Smooth muscle cell (in vitro differentiated cells): ENCODE measurements at regions not wholly inside any gene's neighbourhood (a gene's known extent, or its start where the extent isn't known, plus 50 kb on each side); places are given as distances from the start of the nearest gene placed in this dataset.

Experiments used
- DNase-seq: peaks from one replicate; lab custom pipeline; 2025; ENCODE audit not compliant: unreplicated experiment; lab: John Stamatoyannopoulos, UW
- H2AFZ ChIP-seq: fragments of 200-600 bp; sonication (generic); 2 replicates; pipeline ENCODE4 v1.6.0; 2016; ENCODE audit warnings: antibody characterized with exemption, low read depth, mild to moderate bottlenecking
- H3F3A ChIP-seq: fragments of 200-600 bp; sonication (generic); 2 replicates; pipeline ENCODE4 v1.6.0; 2017; ENCODE audit warnings: antibody characterized with exemption, low read depth
- H3K27ac ChIP-seq: fragments of 200-600 bp; sonication (generic); 2 replicates; pipeline ENCODE4 v1.5.1; 2016; ENCODE audit warnings: low read depth, mild to moderate bottlenecking
- H3K27me3 ChIP-seq: fragments of 200-600 bp; sonication (generic); 2 replicates; pipeline ENCODE4 v1.6.1; 2016; ENCODE audit warnings: low read depth, mild to moderate bottlenecking
- H3K36me3 ChIP-seq: fragments of 200-600 bp; sonication (generic); 2 replicates; pipeline ENCODE4 v1.5.1; 2016; ENCODE audit warnings: low read depth
- H3K4me1 ChIP-seq: fragments of 200-600 bp; sonication (generic); 2 replicates; pipeline ENCODE4 v1.5.1; 2016; ENCODE audit warnings: low read depth
- H3K4me2 ChIP-seq: fragments of 200-600 bp; sonication (generic); 2 replicates; pipeline ENCODE4 v1.6.0; 2016; ENCODE audit warnings: mild to moderate bottlenecking
- H3K4me3 ChIP-seq: fragments of 200-600 bp; sonication (generic); 2 replicates; pipeline ENCODE4 v1.5.1; 2016; ENCODE audit warnings: mild to moderate bottlenecking
- H3K79me2 ChIP-seq: fragments of 200-600 bp; sonication (generic); 2 replicates; pipeline ENCODE4 v1.6.0; 2016; ENCODE audit warnings: low read depth, mild to moderate bottlenecking
- H3K9ac ChIP-seq: fragments of 200-600 bp; sonication (generic); 2 replicates; pipeline ENCODE4 v1.6.0; 2016; ENCODE audit warnings: low read depth
- H3K9me3 ChIP-seq: fragments of 200-600 bp; sonication (generic); replicated peaks from 2 replicates; pipeline ENCODE4 v1.5.1; 2016; ENCODE audit warnings: low read depth
- H4K20me1 ChIP-seq: fragments of 200-600 bp; sonication (generic); 2 replicates; pipeline ENCODE4 v1.6.0; 2016; ENCODE audit warnings: low read depth
- WGBS: methylation state at CpG from one replicate; pipeline ENCODE4 v1.1.7; 2016; ENCODE audit warnings: low lambda C conversion rate; 5-methylcytosine and 5-hydroxymethylcytosine counted together
- TF ChIP-seq, protein P1 (sequence below): fragments of 200-600 bp; sonication (generic); IDR thresholded peaks from 2 replicates; pipeline ENCODE4 v1.5.1; 2017; ENCODE audit warnings: borderline replicate concordance, mild to moderate bottlenecking, antibody characterized with exemption; ENCODE audit not compliant: insufficient read depth, poor library complexity, severe bottlenecking

DNA sequence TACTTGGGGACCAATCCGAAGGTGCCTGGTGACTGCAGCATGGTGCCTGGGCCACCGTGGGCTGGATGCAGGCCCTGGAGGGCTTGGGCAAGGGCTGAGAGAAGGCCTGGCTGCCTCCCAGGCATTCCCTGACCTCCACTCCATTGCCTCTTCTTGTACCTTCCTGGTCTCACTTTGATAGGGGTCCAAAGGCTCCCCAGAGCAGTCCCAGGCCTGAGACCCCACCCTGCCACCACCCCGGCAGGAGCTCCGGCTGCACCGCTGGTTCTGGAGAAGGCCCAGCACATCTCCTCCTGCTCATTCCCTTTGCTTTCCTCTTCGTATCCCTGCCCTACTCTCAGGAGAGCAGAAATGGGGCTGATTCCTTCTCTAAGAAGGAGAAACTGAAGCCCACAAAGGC is 133.3 kb upstream of the IPO9 start:
- peak overlapping the region; percentile 13 for H3K9ac ChIP-seq
- H3K36me3 ChIP-seq: no peaks in the 10 kb centered on the region
- no peak overlapping the region for H2AFZ ChIP-seq
- no peak overlapping the region for H3K4me3 ChIP-seq
- H3K27me3 ChIP-seq: no peaks in the 10 kb centered on the region
- WGBS: 87% methylated on average over 6 of the region's 6 CpGs
- peaks cover 78% of the 10 kb centered on the region for H3K79me2 ChIP-seq
- no peak for DNase-seq
- peaks cover 8% of the 10 kb centered on the region for H3F3A ChIP-seq
- H4K20me1 ChIP-seq: peaks cover 77% of the 10 kb centered on the region
- TF ChIP-seq, protein P1, sequence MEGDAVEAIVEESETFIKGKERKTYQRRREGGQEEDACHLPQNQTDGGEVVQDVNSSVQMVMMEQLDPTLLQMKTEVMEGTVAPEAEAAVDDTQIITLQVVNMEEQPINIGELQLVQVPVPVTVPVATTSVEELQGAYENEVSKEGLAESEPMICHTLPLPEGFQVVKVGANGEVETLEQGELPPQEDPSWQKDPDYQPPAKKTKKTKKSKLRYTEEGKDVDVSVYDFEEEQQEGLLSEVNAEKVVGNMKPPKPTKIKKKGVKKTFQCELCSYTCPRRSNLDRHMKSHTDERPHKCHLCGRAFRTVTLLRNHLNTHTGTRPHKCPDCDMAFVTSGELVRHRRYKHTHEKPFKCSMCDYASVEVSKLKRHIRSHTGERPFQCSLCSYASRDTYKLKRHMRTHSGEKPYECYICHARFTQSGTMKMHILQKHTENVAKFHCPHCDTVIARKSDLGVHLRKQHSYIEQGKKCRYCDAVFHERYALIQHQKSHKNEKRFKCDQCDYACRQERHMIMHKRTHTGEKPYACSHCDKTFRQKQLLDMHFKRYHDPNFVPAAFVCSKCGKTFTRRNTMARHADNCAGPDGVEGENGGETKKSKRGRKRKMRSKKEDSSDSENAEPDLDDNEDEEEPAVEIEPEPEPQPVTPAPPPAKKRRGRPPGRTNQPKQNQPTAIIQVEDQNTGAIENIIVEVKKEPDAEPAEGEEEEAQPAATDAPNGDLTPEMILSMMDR: no peak
- H3K27ac ChIP-seq: peak overlapping the region; percentile 88
- peak overlapping the region; percentile 45 for H3K4me2 ChIP-seq
- H3K9me3 ChIP-seq: no peaks in the 10 kb centered on the region
- peaks cover 38% of the 10 kb centered on the region for H3K4me1 ChIP-seq

DNA sequence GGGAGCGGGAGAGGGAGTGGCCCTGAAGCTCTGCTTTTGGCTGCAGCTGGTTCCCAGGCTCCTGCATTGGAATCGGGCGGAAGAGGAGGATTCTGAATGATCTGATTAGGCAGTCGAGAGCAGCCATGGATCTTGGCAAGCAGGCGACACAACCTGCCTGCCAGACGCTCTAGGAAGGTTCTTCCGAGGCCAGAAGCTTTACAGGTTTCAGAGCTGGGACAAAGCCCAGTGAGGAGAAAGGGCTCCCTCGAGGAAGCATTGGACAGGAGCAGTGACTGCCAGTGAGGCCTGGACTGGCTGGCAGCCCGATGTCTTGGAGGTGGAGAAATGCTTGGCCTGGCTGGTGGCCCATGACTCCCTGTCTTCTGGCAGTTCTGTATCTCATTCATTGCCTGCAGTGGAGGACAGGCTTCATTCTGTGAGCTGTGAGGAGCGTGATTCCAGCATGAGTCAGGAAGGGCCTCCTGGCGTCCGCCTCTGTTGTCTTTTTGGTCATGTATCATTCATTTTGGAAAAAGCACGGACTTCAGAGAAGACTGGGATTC is 132.7 kb upstream of the IPO9 start:
- Histone ChIP-seq H3K36me3 (no peaks in the 10 kb centered on the region), H3K27ac (peak overlapping the region; percentile 88), H3K4me1 (peaks cover 38% of the 10 kb centered on the region), H4K20me1 (peaks cover 70% of the 10 kb centered on the region), H3K4me3 (no peak overlapping the region), H3K9ac (peak overlapping the region; percentile 13), H3K4me2 (peak overlapping the region; percentile 45), H2AFZ (no peak overlapping the region), H3F3A (peaks cover 8% of the 10 kb centered on the region), H3K79me2 (peaks cover 74% of the 10 kb centered on the region), H3K9me3 (no peaks in the 10 kb centered on the region), H3K27me3 (no peaks in the 10 kb centered on the region)
- 41% methylated on average over 13 of the region's 13 CpGs for WGBS
- TF ChIP-seq, protein P1: no peak
- peak; percentile 15 for DNase-seq

DNA sequence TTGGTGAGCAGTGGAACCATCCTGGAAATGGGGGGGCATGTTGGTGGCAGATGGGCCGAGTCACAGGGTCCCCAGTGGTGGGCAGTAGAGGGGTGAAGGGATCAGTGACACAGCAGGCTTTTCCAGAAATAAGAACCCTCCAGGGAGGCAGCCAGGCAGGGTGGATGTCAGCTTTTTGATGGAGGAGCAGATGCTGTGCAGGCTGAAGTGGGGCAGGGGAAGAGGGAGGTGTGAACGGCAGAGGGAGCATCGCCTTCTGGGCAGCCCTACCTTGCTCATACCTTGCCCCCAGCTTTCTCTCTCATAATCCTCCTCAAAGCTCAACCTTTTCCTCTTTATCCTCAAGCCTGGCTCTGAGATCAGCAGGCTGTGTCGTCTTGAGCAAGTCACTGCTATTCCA is 131.8 kb upstream of the IPO9 start:
- peak overlapping the region; percentile 88 for H3K27ac ChIP-seq
- H4K20me1 ChIP-seq: peaks cover 61% of the 10 kb centered on the region
- no peak overlapping the region for H3K4me3 ChIP-seq

More for the DNA sequence above, 131.8 kb upstream of the IPO9 start:
- peaks cover 74% of the 10 kb centered on the region for H3K79me2 ChIP-seq
- H3K9me3 ChIP-seq: no peaks in the 10 kb centered on the region
- peak overlapping the region; percentile 49 for H3K4me2 ChIP-seq
- H3K4me1 ChIP-seq: peaks cover 38% of the 10 kb centered on the region
- H3F3A ChIP-seq: peaks cover 8% of the 10 kb centered on the region
- TF ChIP-seq, protein P1: no peak
- no peak for DNase-seq
- 91% methylated on average over 4 of the region's 4 CpGs for WGBS
- no peaks in the 10 kb centered on the region for H3K36me3 ChIP-seq
- H3K9ac ChIP-seq: no peak overlapping the region
- H3K27me3 ChIP-seq: no peaks in the 10 kb centered on the region
- H2AFZ ChIP-seq: no peak overlapping the region
